Heart left ventricle (tissue), 16 donors: ENCODE measurements at regions not wholly inside any gene's neighbourhood (a gene's known extent, or its start where the extent isn't known, plus 50 kb on each side); places are given as distances from the start of the nearest gene placed in this dataset.

Experiments
- ATAC-seq, 4 donors: fragments of 200-7000 bp; cut with Tn5 transposase; one replicate each; pipeline ENCODE4 v1.9.1; 2020 to 2022; ENCODE audit warnings: moderate library complexity in 4 of 4, mild to moderate bottlenecking in 3 of 4, moderate number of reproducible peaks in 1 of 4
- DNase-seq, 5 donors: peaks; one replicate each; pipeline ENCODE4 v3.0.0-alpha.2; 2020
- H3K27ac ChIP-seq, 12 donors: fragments of 200-600 bp; sonication (generic) in 4 of 12; one replicate each; pipeline versions ENCODE4 v1.5.0 to v1.8.0; 2016 to 2022; ENCODE audit warnings: mild to moderate bottlenecking in 2 of 12
- H3K27me3 ChIP-seq, 9 donors: fragments of 200-600 bp; sonication (generic) in 2 of 9; one replicate each; pipeline versions ENCODE4 v1.5.1 to v1.8.0; 2016 to 2022; ENCODE audit warnings: mild to moderate bottlenecking in 3 of 9
- H3K36me3 ChIP-seq, 9 donors: fragments of 200-600 bp; sonication (generic) in 2 of 9; one replicate each; pipeline versions ENCODE4 v1.5.0 to v1.8.0; 2018 to 2022; ENCODE audit warnings: mild to moderate bottlenecking in 2 of 9
- H3K4me1 ChIP-seq, 12 donors: fragments of 200-600 bp; sonication (generic) in 4 of 12; one replicate each; pipeline versions ENCODE4 v1.5.0 to v1.8.0; 2016 to 2022; ENCODE audit warnings: mild to moderate bottlenecking in 3 of 12
- H3K4me3 ChIP-seq, 12 donors: fragments of 200-600 bp; sonication (generic) in 4 of 12; one replicate each; pipeline versions ENCODE4 v1.5.0 to v1.8.0; 2017 to 2022; ENCODE audit warnings: mild to moderate bottlenecking in 9 of 12, moderate library complexity in 4 of 12
- H3K9me3 ChIP-seq, 12 donors: fragments of 200-600 bp; sonication (generic) in 4 of 12; one replicate each; pipeline versions ENCODE4 v1.5.0 to v1.8.0; 2016 to 2022; ENCODE audit warnings: mild to moderate bottlenecking in 1 of 12
- POLR2A ChIP-seq, 2 donors: fragments of 450-650 bp; IDR thresholded peaks; one replicate each; pipeline ENCODE4 v1.6.1; 2017; ENCODE audit warnings: antibody characterized with exemption in 2 of 2, mild to moderate bottlenecking in 2 of 2, moderate library complexity in 2 of 2
- WGBS, 4 donors: extraction: QIAGEN DNeasy Blood & Tissue Kit in 2 of 4; methylation state at CpG; one replicate each; pipeline versions ENCODE4 v1.1.5 to v1.1.7; 2013 to 2018; 5-methylcytosine and 5-hydroxymethylcytosine counted together
- intact Hi-C, 10 donors: fragments of 100-400 bp; cut with DNase I; formaldehyde crosslinking; loops; one replicate each; pipeline versions ENCODE4 v1.11.1 to v1.14.2; 2022
- TF ChIP-seq, protein P1 (sequence below), 12 donors: fragments of 200-600 bp; sonication (generic) in 4 of 12; IDR thresholded peaks; one replicate each; pipeline versions ENCODE4 v1.5.0 to v1.8.0; 2018 to 2022; ENCODE audit warnings: antibody characterized with exemption in 12 of 12, mild to moderate bottlenecking in 5 of 12
- donor health status: ischemic (EF 13 %, LVEDD 7.1; RV severe dilation, severe dysfunction).
- donor health status: healthy with polysubstance abuse.
- donor health status: DM: no; HTN: yes; CAD: no.
- donor health status: DM: no; HTN: no; CAD: no.
- donor health status: ischemic (EF 25% LVEDD 6.9; RV normal size, moderate dysfunction).
- donor health status: ischemic (EF 25% LVEDD 5.7; RV mildly dilated, moderate dysfunction).
- donor health status: healthy.
- donor health status: DM: yes; HTN: yes; CAD: no.
- donor health status: ischemic (EF 35%, LVEDD 5.7; RV mildly dilated, moderate dysfunction).
- donor health status: nonischemic (EF 11% LVEDD 7.7; RV severe dilation, severe dysfunction).
- donor health status: DM: yes; HTN: yes; CAD: no.
- donor health status: PGD.
- donor health status: ischemic (EF 29% LVEDD 5.4; RV normal size, mild dysfunction).
- donor health status: nonischemic (EF 23%, LVEDD 6.1; RV moderate dilation, normal function).

DNA sequence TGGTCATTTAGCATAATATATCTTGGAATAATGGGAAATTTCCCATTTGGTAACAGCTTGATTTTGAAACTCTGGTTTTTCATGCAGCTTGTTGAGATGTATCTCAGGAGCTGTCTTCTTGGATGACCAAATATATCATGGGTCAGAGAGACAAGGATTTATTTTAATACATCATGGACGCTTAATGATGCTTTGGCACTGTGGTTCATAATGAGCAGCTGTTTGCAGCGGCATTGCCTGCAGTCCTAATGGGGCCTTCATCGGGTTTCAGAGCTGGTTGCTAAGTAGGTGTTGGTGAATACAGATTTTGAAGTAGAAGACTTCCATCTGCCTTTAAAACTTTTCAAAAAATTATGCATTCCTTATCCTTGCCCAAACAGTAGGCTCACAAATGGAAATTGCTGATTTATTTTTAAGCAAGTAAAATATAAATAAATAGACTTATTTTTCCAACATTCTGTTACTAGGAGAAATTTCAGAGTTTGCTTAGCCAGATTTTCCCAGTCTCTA is 389.5 kb upstream of the FAT3 start:
- Histone ChIP-seq H3K27me3 (no peaks in the 10 kb centered on the region), H3K4me1 (no peaks in the 10 kb centered on the region), H3K4me3 (no peak overlapping the region), H3K27ac (no peak overlapping the region), H3K9me3 (peaks cover 0 to 10% (median 0%) of the 10 kb centered on the region in 12 donors), H3K36me3 (no peaks in the 10 kb centered on the region)
- WGBS, 4 donors: 80 to 84% (median 81%) methylated on average over 3 of the region's 3 CpGs
- no peak for ATAC-seq
- intact Hi-C loops: no loop called here
- TF ChIP-seq, protein P1, sequence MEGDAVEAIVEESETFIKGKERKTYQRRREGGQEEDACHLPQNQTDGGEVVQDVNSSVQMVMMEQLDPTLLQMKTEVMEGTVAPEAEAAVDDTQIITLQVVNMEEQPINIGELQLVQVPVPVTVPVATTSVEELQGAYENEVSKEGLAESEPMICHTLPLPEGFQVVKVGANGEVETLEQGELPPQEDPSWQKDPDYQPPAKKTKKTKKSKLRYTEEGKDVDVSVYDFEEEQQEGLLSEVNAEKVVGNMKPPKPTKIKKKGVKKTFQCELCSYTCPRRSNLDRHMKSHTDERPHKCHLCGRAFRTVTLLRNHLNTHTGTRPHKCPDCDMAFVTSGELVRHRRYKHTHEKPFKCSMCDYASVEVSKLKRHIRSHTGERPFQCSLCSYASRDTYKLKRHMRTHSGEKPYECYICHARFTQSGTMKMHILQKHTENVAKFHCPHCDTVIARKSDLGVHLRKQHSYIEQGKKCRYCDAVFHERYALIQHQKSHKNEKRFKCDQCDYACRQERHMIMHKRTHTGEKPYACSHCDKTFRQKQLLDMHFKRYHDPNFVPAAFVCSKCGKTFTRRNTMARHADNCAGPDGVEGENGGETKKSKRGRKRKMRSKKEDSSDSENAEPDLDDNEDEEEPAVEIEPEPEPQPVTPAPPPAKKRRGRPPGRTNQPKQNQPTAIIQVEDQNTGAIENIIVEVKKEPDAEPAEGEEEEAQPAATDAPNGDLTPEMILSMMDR (IDR thresholded peaks at IDR 0.05): no peak
- no peak for TF ChIP-seq POLR2A (IDR thresholded peaks at IDR 0.05)
- DNase-seq: no peak

DNA sequence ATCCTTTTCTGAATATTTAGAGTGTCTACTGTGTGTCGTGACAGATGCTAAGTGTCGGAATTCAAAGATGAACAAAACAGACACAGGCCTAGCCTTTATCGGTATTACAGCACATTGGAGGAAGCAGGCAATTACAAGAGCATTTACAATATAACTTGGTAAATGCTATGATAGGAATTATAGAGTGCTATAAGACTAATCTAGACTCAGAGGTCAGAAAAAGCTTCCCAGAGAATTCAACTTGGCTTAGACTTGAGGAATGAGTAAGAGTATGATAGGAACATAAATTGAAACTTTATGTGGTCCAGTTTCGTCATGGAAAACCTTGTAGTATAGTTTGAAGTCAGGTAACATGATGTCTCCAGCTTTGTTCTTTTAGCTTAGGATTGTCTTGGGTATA is 395.7 kb upstream of the FAT3 start:
- Histone ChIP-seq H3K27ac (no peak overlapping the region), H3K4me1 (no peaks in the 10 kb centered on the region), H3K9me3 (peaks cover 0 to 11% (median 0%) of the 10 kb centered on the region in 12 donors), H3K36me3 (no peaks in the 10 kb centered on the region), H3K27me3 (no peaks in the 10 kb centered on the region), H3K4me3 (no peak overlapping the region)
- no peak for DNase-seq
- no peak for TF ChIP-seq POLR2A (IDR thresholded peaks at IDR 0.05)
- TF ChIP-seq, protein P1 (IDR thresholded peaks at IDR 0.05): no peak
- no peak for ATAC-seq
- intact Hi-C loops: loop anchor here in 1 of 10 donors (10.0 kb wide), 1 partner anchor 84 kb away; no protein-coding TSS in a partner anchor
- WGBS, 4 donors: 91 to 93% (median 92%) methylated on average over 4 of the region's 4 CpGs

GRCh38 chr11:91825777-91826176 is 398.8 kb upstream of the FAT3 start:
- Histone ChIP-seq H3K27me3 (no peaks in the 10 kb centered on the region), H3K4me3 (no peak overlapping the region), H3K4me1 (no peaks in the 10 kb centered on the region), H3K27ac (no peak overlapping the region), H3K9me3 (peaks cover 0 to 8% (median 0%) of the 10 kb centered on the region in 12 donors), H3K36me3 (no peaks in the 10 kb centered on the region)
- TF ChIP-seq, protein P1 (IDR thresholded peaks at IDR 0.05): no peak
- TF ChIP-seq POLR2A (IDR thresholded peaks at IDR 0.05): no peak
- DNase-seq: no peak
- no peak for ATAC-seq
- intact Hi-C loops: loop anchor here in 1 of 10 donors (10.0 kb wide), 1 partner anchor 81 kb away; no protein-coding TSS in a partner anchor
- WGBS, 4 donors: 75 to 86% (median 79%) methylated on average over 2 of the region's 2 CpGs

DNA sequence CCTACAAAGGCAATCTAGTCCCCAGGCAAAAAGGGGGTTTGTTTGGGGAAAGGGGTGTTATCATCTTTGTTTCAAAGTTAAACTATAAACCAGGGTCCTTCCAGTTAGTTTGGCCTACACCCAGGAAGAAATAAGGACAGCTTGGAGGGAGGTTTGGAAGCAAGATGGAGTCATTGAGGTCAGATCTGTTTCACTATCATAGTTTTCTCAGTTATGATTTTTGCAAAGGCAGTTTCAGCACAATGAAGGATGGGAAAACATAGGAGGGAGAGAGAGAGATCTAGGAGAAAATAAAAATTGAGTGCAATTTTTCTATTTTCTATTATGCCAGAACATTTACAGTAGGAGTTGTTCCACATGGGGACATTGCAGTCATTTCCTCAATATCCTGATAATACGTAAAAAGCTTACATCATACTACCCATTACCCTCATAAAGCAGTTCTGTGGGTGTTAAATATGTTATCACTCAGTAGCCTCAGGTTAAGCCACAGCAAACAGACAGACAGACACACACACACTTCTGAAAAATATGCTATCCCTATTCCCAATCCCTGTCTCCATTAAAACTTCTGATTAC is 401.3 kb upstream of the FAT3 start:
- intact Hi-C loops: loop anchor here in 1 of 10 donors (10.0 kb wide), 1 partner anchor 79 kb away; no protein-coding TSS in a partner anchor
- Histone ChIP-seq H3K27ac (no peak overlapping the region), H3K4me1 (no peaks in the 10 kb centered on the region), H3K4me3 (no peak overlapping the region), H3K36me3 (no peaks in the 10 kb centered on the region), H3K9me3 (no peaks in the 10 kb centered on the region), H3K27me3 (no peaks in the 10 kb centered on the region)
- ATAC-seq (no peak), DNase-seq (no peak)
- TF ChIP-seq, protein P1 (IDR thresholded peaks at IDR 0.05): no peak
- TF ChIP-seq POLR2A (IDR thresholded peaks at IDR 0.05): no peak
- 24 to 67% (median 61%) methylated on average over 1 of the region's 1 CpG for WGBS, 4 donors
